ENCODE measurements at regions not wholly inside any gene's neighbourhood (a gene's known extent, or its start where the extent isn't known, plus 50 kb on each side); places are given as distances from the start of the nearest gene placed in this dataset.

- no peak for TF ChIP-seq CTCF (IDR thresholded peaks at IDR 0.05; ENCODE audit: low read depth, low read length)
- H3K4me3 ChIP-seq (ENCODE audit: low read depth, low read length), result no peak overlapping the region
Measured at GRCh38 chr2:16002144-16002543, 61.8 kb downstream of the MYCN start.

GRCh38 chr2:16000642-16001041 is 60.3 kb downstream of the MYCN start:
- H3K4me3 ChIP-seq (ENCODE audit: low read depth, low read length), result no peak overlapping the region
- no peak for TF ChIP-seq CTCF (IDR thresholded peaks at IDR 0.05; ENCODE audit: low read depth, low read length)

GRCh38 chr2:15999596-16000469 is 59.5 kb downstream of the MYCN start:
- H3K4me3 ChIP-seq (ENCODE audit: low read depth, low read length), result no peak overlapping the region
- TF ChIP-seq CTCF (IDR thresholded peaks at IDR 0.05; ENCODE audit: low read depth, low read length), result no peak

GRCh38 chr2:15997728-15998280 is 57.5 kb downstream of the MYCN start:
- no peak for TF ChIP-seq CTCF (IDR thresholded peaks at IDR 0.05; ENCODE audit: low read depth, low read length)
- H3K4me3 ChIP-seq (ENCODE audit: low read depth, low read length), result no peak overlapping the region

- TF ChIP-seq CTCF (IDR thresholded peaks at IDR 0.05; ENCODE audit: low read depth, low read length), result no peak
- H3K4me3 ChIP-seq (ENCODE audit: low read depth, low read length), result no peak overlapping the region
Measured at GRCh38 chr2:15996536-15997423, 56.4 kb downstream of the MYCN start.
